IPS-15b (cell line): ENCODE measurements at regions not wholly inside any gene's neighbourhood (a gene's known extent, or its start where the extent isn't known, plus 50 kb on each side); places are given as distances from the start of the nearest gene placed in this dataset.

Experiments
- H3K27me3 ChIP-seq: one replicate; pipeline ENCODE4 v1.6.1; 2013; ENCODE audit warnings: low read length; ENCODE audit not compliant: control insufficient read depth, insufficient read depth
- H3K36me3 ChIP-seq: one replicate; pipeline ENCODE4 v1.6.1; 2013; ENCODE audit warnings: low read length; ENCODE audit not compliant: control insufficient read depth, insufficient read depth
- H3K4me1 ChIP-seq: one replicate; pipeline ENCODE4 v1.6.1; 2013; ENCODE audit warnings: mild to moderate bottlenecking, low read length; ENCODE audit not compliant: control insufficient read depth, insufficient read depth
- H3K4me3 ChIP-seq: one replicate; pipeline ENCODE4 v1.5.1; 2013; ENCODE audit warnings: low read depth, low read length
- H3K9ac ChIP-seq: one replicate; pipeline ENCODE4 v1.6.1; 2013; ENCODE audit warnings: low read depth, mild to moderate bottlenecking, low read length
- H3K9me3 ChIP-seq: one replicate; pipeline ENCODE4 v1.6.1; 2013; ENCODE audit warnings: mild to moderate bottlenecking, low read length; ENCODE audit not compliant: control insufficient read depth, insufficient read depth

DNA sequence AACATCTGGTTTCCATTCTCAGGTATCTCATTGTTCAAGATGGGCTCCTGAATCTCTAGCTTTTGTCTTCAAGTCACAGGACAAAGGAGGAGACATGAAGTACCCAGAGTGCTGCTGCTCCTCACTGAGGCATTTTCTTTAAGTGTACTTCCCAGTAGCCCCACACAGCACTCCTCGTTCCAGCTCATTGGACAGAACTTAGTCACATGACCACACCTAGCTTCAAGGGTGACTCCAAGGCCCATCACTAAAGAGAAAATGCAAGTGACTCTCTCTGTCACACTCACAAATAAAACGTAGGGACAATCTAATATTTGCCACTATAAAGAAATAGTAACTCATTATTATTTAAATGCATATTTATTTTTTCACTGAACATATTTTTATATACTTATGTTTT, 58.3 kb upstream of the NEUROD6 start:
- Histone ChIP-seq H3K4me3 (no peak overlapping the region), H3K9ac (no peak overlapping the region), H3K9me3 (no peaks in the 10 kb centered on the region), H3K27me3 (no peaks in the 10 kb centered on the region), H3K4me1 (no peaks in the 10 kb centered on the region), H3K36me3 (no peaks in the 10 kb centered on the region)

DNA sequence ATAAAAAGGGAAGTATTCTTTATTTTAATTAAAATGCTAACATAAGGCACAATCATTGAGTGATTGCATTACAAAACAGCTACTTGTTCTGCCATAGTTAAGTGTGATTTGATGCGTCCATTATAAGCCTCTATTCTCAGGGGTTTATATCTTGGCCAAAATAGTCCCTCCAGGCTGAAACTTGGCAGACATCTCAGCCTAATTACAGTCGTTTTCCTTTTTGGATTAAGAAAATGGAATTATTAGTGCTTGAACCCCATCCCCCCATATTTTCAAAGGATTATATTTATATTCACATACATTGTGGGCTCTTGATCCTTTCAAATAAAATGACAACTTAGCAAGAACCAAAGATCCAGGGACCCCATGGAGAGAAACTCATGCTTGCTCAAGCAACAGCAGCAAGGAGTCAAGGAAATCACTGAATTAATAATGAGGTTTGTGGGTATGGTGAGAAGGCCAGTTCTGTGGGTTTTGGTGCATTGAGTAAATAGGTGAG, 66.7 kb upstream of the NEUROD6 start:
- no peaks in the 10 kb centered on the region for H3K9me3 ChIP-seq
- H3K4me3 ChIP-seq = no peak overlapping the region
- no peaks in the 10 kb centered on the region for H3K27me3 ChIP-seq
- H3K36me3 ChIP-seq = no peaks in the 10 kb centered on the region
- H3K9ac ChIP-seq = no peak overlapping the region
- H3K4me1 ChIP-seq = no peaks in the 10 kb centered on the region

DNA sequence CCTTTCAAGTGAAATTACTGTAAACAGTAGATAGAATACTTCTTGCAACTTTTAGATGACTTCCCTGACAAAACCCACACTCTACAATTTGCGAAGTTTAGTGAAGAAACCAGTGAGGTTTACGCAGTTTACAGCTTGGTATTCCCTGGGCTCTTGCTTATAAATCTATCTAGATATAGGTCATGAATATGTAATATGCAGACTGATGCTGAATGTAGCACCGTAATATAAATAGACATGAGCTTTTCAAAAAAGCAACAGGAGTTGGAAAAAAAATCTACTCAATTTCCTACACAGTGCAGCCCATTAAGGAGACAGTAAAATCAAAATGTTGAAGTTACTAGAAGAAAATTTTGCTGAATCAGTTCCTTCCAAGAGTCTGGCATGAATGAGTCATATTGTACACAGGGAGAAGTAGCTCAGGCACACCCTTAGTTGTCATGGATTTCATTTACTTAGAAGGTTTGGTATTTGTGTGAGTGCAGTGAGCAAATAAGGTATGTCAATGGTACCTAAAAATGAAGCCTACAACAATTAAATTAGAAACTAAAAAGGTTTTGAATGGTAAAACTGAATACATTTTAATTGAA, 67.7 kb upstream of the NEUROD6 start:
- H3K4me1 ChIP-seq = no peaks in the 10 kb centered on the region
- H3K9me3 ChIP-seq = no peaks in the 10 kb centered on the region
- no peak overlapping the region for H3K4me3 ChIP-seq
- no peaks in the 10 kb centered on the region for H3K36me3 ChIP-seq
- H3K9ac ChIP-seq = no peak overlapping the region
- H3K27me3 ChIP-seq = no peaks in the 10 kb centered on the region

DNA sequence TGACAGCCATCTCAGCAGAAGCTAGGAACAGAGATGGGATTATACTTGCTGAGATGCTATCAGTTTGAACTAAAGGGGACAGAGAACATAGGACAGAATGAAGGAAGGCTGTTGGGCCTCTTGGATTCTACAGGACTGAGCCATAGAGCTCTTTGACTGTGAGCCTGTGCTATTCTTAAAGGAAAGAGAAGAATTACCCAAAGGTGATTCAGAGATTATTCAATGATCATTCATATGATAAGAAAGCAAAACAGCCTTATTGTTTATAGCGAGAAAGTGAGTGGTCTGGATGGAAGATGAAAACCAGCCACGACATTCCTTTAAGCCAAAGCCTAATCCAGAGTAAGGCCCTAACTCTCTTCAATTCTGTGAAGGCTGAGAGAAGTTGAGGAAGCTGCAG, 69.7 kb upstream of the NEUROD6 start:
- H3K27me3 ChIP-seq = no peaks in the 10 kb centered on the region
- no peaks in the 10 kb centered on the region for H3K36me3 ChIP-seq
- H3K4me3 ChIP-seq = no peak overlapping the region
- no peaks in the 10 kb centered on the region for H3K4me1 ChIP-seq
- H3K9me3 ChIP-seq = no peaks in the 10 kb centered on the region
- no peak overlapping the region for H3K9ac ChIP-seq

DNA sequence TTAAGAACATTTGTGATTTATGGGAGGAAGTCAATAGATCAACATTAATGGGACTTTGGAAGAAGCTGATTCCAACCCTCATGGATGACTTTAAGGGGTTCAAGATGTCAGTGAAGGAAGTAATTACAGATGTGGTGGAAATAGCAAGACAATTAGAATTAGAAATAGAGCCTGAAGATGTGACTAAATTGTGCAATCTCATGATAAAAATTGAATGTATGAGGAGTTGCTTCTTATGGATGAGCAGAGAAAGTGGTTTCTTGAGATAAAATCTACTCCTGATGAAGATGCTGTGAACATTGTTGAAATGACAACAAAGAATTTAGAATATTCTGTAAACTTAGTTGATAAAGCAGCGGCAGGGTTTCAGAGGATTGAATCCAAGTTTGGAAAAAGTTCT, 70.9 kb upstream of the NEUROD6 start:
- Histone ChIP-seq H3K4me1 (no peaks in the 10 kb centered on the region), H3K27me3 (no peaks in the 10 kb centered on the region), H3K36me3 (no peaks in the 10 kb centered on the region), H3K9me3 (no peaks in the 10 kb centered on the region), H3K9ac (no peak overlapping the region), H3K4me3 (no peak overlapping the region)

DNA sequence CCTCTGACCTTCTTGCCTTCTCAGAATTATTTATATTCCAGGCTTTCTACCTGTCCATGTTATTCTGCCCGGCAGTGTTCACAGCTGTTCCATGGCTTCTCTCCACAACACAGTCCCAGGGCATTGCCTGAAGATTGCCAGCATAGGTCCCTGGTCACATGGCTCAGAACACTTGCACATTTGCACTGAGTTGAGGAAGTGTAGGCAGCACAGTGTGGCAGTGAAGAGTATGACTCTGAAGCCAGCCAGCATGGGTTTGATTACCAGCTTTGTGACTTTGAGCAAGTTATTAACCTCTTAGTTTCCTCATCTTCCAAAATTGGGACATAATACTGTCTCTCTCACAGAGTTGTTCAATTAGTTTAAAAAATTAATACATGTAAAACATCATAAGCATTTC, 73.2 kb upstream of the NEUROD6 start:
- H3K9me3 ChIP-seq = no peaks in the 10 kb centered on the region
- no peaks in the 10 kb centered on the region for H3K27me3 ChIP-seq
- no peak overlapping the region for H3K9ac ChIP-seq
- no peak overlapping the region for H3K4me3 ChIP-seq
- H3K36me3 ChIP-seq = no peaks in the 10 kb centered on the region
- no peaks in the 10 kb centered on the region for H3K4me1 ChIP-seq

DNA sequence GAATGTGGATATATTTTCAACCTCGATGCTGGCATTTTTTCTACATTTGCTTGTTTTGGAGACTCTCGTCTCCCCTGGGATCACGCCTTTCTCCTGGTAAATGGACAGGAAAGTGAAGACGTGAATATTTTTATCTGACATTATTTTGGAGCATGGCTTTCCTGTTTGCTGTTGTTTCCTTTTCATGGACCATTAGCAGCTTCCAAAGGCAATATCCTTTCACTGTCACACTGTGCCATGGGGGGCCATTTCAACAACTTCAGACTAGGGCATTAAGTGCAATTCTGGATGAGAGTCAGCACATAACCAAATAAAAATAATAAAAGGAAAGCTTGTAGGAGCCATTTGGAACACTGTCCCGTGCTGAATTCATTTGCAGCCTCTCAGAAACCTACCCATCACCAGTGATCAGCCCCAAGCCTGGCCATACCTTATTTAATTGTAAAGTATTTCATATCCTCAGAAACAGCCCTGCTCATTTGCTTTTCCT, 75.9 kb upstream of the NEUROD6 start:
- H3K4me3 ChIP-seq = no peak overlapping the region
- H3K9ac ChIP-seq = no peak overlapping the region
- no peaks in the 10 kb centered on the region for H3K9me3 ChIP-seq
- H3K36me3 ChIP-seq = no peaks in the 10 kb centered on the region
- no peaks in the 10 kb centered on the region for H3K4me1 ChIP-seq
- H3K27me3 ChIP-seq = no peaks in the 10 kb centered on the region

DNA sequence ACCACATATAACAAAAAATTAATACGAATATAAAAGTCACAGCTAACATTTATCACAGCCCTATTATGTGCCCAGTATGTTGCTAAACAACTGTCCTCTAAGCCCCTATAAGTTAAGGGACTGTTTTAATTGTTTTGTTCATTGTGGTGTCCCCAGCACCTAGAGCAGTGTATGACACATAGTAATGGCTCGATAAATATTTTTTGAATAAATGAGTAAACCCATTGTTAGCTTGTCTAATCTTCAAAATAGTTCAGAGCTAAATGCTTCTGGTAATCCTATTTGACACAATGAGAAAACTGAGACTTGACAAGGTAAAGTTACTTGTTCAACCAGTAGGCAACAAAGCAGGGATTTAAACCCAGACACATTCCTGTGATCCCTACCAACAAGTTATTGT, 78.4 kb upstream of the NEUROD6 start:
- no peaks in the 10 kb centered on the region for H3K9me3 ChIP-seq
- H3K4me1 ChIP-seq = no peaks in the 10 kb centered on the region

DNA sequence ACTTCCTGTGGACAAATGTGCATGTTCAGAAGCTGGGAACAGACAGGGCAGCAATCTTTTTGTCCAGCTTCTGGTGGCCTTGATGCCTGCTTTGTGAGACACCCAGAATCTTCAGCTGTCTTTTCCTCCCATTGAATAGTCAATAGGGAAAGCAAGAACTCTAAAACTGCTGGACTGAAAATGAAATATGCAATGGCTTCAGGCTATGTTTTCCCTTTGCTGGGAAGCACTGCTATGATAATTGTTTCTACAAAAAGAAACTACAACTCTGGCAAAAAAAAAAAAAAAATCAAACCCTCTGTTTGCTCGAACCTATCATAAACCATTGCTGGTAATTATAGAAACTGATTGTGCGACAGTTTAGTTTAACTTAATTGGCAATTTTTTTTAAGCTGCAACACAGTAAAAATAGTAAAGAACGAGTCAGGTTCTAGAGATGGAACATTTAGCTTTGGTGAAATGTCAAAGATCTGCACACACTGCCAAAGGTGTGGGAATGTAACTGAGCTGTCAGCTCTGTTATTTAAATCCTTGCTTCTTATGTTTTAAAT, 79.1 kb upstream of the NEUROD6 start:
- no peaks in the 10 kb centered on the region for H3K9me3 ChIP-seq

More for the DNA sequence above, 78.4 kb upstream of the NEUROD6 start:
- H3K4me3 ChIP-seq = no peak overlapping the region
- H3K9ac ChIP-seq = no peak overlapping the region
- H3K27me3 ChIP-seq = no peaks in the 10 kb centered on the region
- H3K36me3 ChIP-seq = no peaks in the 10 kb centered on the region

DNA sequence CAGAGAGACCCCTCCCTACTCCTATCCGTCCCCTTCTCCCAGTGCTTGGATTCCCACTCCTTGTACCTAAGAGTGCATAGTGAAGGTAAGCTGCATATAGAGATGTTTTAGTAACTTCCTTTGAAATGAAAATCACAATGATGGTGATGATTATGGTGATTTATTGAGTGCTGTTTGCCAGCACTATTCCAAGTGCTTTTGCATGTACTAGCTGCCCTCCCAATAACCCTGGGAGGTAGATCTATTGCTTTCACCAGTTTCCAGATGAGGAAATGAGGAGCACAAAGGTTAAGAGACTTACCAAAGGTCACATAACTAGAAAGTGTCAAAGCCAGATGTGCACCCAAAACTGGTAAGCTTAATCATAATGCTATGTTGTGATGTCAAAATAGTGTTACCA, 80.4 kb upstream of the NEUROD6 start:
- Histone ChIP-seq H3K4me1 (no peaks in the 10 kb centered on the region), H3K9ac (no peak overlapping the region), H3K36me3 (no peaks in the 10 kb centered on the region), H3K4me3 (no peak overlapping the region), H3K27me3 (no peaks in the 10 kb centered on the region), H3K9me3 (no peaks in the 10 kb centered on the region)

More for the DNA sequence above, 79.1 kb upstream of the NEUROD6 start:
- Histone ChIP-seq H3K4me1 (no peaks in the 10 kb centered on the region), H3K36me3 (no peaks in the 10 kb centered on the region), H3K27me3 (no peaks in the 10 kb centered on the region), H3K4me3 (no peak overlapping the region), H3K9ac (no peak overlapping the region)

DNA sequence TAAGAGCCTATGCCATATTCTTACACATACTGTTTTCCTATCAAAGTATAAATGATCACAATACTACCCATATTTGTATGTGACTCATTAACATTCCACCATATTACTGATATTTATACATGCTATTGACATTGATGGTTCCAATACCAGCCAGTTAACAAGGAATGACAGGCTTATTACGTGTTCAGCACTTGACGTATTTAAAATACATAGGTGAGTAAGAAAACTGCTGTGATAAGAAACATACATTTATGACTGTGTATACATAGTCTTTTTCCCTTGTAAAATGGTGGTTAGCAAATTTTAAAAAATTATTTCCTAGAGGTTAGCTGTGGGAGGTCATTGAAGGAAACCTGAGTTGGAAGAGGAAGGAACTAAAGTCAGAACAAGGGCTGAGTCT, 81.1 kb upstream of the NEUROD6 start:
- no peak overlapping the region for H3K9ac ChIP-seq

DNA sequence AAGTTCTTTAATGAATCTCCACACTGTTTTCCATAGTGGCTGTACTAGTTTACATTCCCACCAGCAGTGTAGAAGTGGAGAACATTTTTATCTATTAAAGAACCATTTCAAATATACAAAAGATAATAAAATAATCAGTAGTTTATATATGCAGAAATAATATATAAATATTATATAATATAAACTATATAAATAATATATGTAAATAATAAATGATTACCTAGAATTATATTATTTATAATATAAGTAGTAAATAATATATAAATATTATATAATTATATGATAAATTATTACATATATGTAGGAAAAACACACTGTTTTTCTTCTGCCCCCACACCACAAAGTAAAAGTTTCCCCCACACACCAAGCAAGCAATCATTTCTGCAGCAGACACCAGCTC, 83.5 kb upstream of the NEUROD6 start:
- H3K4me1 ChIP-seq = no peaks in the 10 kb centered on the region
- H3K36me3 ChIP-seq = no peaks in the 10 kb centered on the region
- H3K27me3 ChIP-seq = no peaks in the 10 kb centered on the region
- no peaks in the 10 kb centered on the region for H3K9me3 ChIP-seq
- H3K9ac ChIP-seq = no peak overlapping the region
- no peak overlapping the region for H3K4me3 ChIP-seq

More for the DNA sequence above, 81.1 kb upstream of the NEUROD6 start:
- Histone ChIP-seq H3K4me3 (no peak overlapping the region), H3K9me3 (no peaks in the 10 kb centered on the region), H3K27me3 (no peaks in the 10 kb centered on the region), H3K4me1 (no peaks in the 10 kb centered on the region), H3K36me3 (no peaks in the 10 kb centered on the region)
